GM12878 (cell line): ENCODE measurements at regions not wholly inside any gene's neighbourhood (a gene's known extent, or its start where the extent isn't known, plus 50 kb on each side); places are given as distances from the start of the nearest gene placed in this dataset.
"Not testable (repeated sequence)": the region's sequence is repeated elsewhere in the genome, so short reads cannot be mapped to it uniquely, and the experiment has no call there.

ENCODE experiments used
- ATAC-seq: fragments of 200-7000 bp; cut with Tn5 transposase; 3 replicates; pipeline ENCODE4 v1.9.1; 2020; ENCODE audit warnings: mild to moderate bottlenecking, moderate library complexity
- BruUV-seq: library from RNA; stranded (reverse); fragments of 400-500 nt; replicated peaks from 2 replicates; lab custom pipeline; 2021; lab: Mats Ljungman, UMichigan
- CTCF ChIA-PET: fragments of 300-600 bp; sonication (Branson Sonifier 250); formaldehyde crosslinking; extraction: SDS; loops from one replicate; lab custom pipeline; 2021; ENCODE audit warnings: inconsistent platforms; lab: Yijun Ruan, JAX
- POLR2A ChIA-PET: fragments of 350-600 bp; formaldehyde crosslinking; extraction: SDS; loops from one replicate; lab custom pipeline; 2021; ENCODE audit warnings: inconsistent platforms; lab: Charles Lee
- RAD21 ChIA-PET: fragments of 300-600 bp; sonication (Branson Sonifier 250); formaldehyde crosslinking; loops from one replicate; lab custom pipeline; 2023; ENCODE audit warnings: antibody characterized with exemption; ENCODE audit not compliant: unreplicated experiment; lab: Charles Lee
- SMC1A ChIA-PET: fragments of 300-600 bp; sonication (Branson Sonifier 250); formaldehyde crosslinking; loops from one replicate; lab custom pipeline; 2023; ENCODE audit not compliant: unreplicated experiment, uncharacterized antibody; lab: Charles Lee
- DNase-seq: peaks from one replicate; pipeline ENCODE4 v3.0.0-alpha.2; 2011; ENCODE audit warnings: low read depth, low spot score
- FAIRE-seq: peaks from 3 replicates; lab custom pipeline; 2011; peaks lifted over from hg19 to GRCh38; lab: Jason Lieb, UNC
- H2AFZ ChIP-seq: 2 replicates; pipeline ENCODE4 v1.6.0; 2011; ENCODE audit warnings: low read depth, low read length, control low read depth; ENCODE audit not compliant: control insufficient read depth
- H3K27ac ChIP-seq: 2 replicates; pipeline ENCODE4 v1.5.1; 2011; ENCODE audit warnings: control low read depth; ENCODE audit not compliant: control insufficient read depth, insufficient read depth
- H3K27me3 ChIP-seq, 2 experiments: replicated peaks in 1 of 2; 2 replicates each; pipeline versions ENCODE4 v1.6.0 to v1.6.1; 2011; ENCODE audit warnings: low read length in 1 of 2; ENCODE audit not compliant: control insufficient read depth in 2 of 2, insufficient read depth in 2 of 2
- H3K36me3 ChIP-seq, 2 experiments: 2 replicates each; pipeline ENCODE4 v1.5.1; 2011; ENCODE audit warnings: low read length in 1 of 2; ENCODE audit not compliant: control insufficient read depth in 2 of 2, insufficient read depth in 2 of 2
- H3K4me1 ChIP-seq: 2 replicates; pipeline ENCODE4 v1.6.1; 2011; ENCODE audit warnings: mild to moderate bottlenecking, low read length, moderate library complexity, mixed read lengths; ENCODE audit not compliant: control insufficient read depth, insufficient read depth
- H3K4me2 ChIP-seq: 2 replicates; pipeline ENCODE4 v1.6.0; 2011; ENCODE audit warnings: control low read depth; ENCODE audit not compliant: control insufficient read depth, insufficient read depth
- H3K4me3 ChIP-seq: fragments of 200-600 bp; sonication (generic); 2 replicates; pipeline ENCODE4 v1.5.1; 2016
- H3K79me2 ChIP-seq: 2 replicates; pipeline ENCODE4 v1.6.0; 2011; ENCODE audit warnings: low read length; ENCODE audit not compliant: control insufficient read depth, insufficient read depth
- H3K9ac ChIP-seq: 2 replicates; pipeline ENCODE4 v1.8.0; 2011; ENCODE audit warnings: low read length, control low read depth, mixed read lengths; ENCODE audit not compliant: control insufficient read depth, insufficient read depth
- H3K9me3 ChIP-seq: replicated peaks from 3 replicates; pipeline ENCODE4 v1.5.1; 2011; ENCODE audit warnings: mild to moderate bottlenecking, low read length; ENCODE audit not compliant: control insufficient read depth, insufficient read depth
- H4K20me1 ChIP-seq: 2 replicates; pipeline ENCODE4 v1.6.0; 2011; ENCODE audit not compliant: control insufficient read depth, insufficient read depth
- CTCF ChIP-seq, 3 experiments: IDR thresholded peaks in 2 of 3; conservative IDR thresholded peaks in 1 of 3; 2 replicates each; pipeline ENCODE4 v1.5.1; 2011; ENCODE audit warnings: low read depth in 3 of 3, low read length in 3 of 3, mild to moderate bottlenecking in 3 of 3, control low read depth in 2 of 3, moderate library complexity in 2 of 3, inconsistent platforms in 1 of 3, mixed read lengths in 1 of 3; ENCODE audit not compliant: control insufficient read depth in 2 of 3, insufficient read depth in 1 of 3; ENCODE audit errors: extremely low read depth in 1 of 3
- IKZF1 ChIP-seq: fragments of 450-650 bp; conservative IDR thresholded peaks from 2 replicates; pipeline ENCODE4 v1.6.1; 2017; ENCODE audit warnings: antibody characterized with exemption, mild to moderate bottlenecking
- WGBS: methylation state at CpG from one replicate; pipeline ENCODE4 v1.1.6; 2016; ENCODE audit warnings: low lambda C conversion rate; ENCODE audit not compliant: insufficient replicate concordance, insufficient coverage; ENCODE audit errors: missing lambda C conversion rate; 5-methylcytosine and 5-hydroxymethylcytosine counted together
- in situ Hi-C: fragments of 300-500 bp; cut with MboI; formaldehyde crosslinking; loops from 9 replicates; pipeline ENCODE4 v1.14.3; 2018; ENCODE audit warnings: mixed read lengths
- intact Hi-C: fragments of 100-400 bp; cut with micrococcal nuclease; formaldehyde crosslinking; loops from one replicate; pipeline ENCODE4 v1.14.2; 2022; ENCODE audit not compliant: unreplicated experiment

- TF ChIP-seq IKZF1, result peak; percentile 66
Measured at GRCh38 chr14:106530423-106531107, 1004.2 kb downstream of the TMEM121 start (continued).

- POLR2A ChIA-PET, H3K4me2 ChIP-seq, H3K9ac ChIP-seq, H3K4me1 ChIP-seq, H3K4me3 ChIP-seq, H3K9me3 ChIP-seq, H3K27ac ChIP-seq, BruUV-seq, H3K36me3 ChIP-seq, H3K27me3 ChIP-seq, DNase-seq, FAIRE-seq, intact Hi-C loops, H3K79me2 ChIP-seq, H4K20me1 ChIP-seq: not testable (repeated sequence)
- ChIA-PET SMC1A (interaction anchor here (0.6 to 3.8 kb wide), 4 partner anchors 8 to 421 kb away, joined by 3 to 45 read pairs (median 16); no protein-coding TSS in a partner anchor), RAD21 (interaction anchor here (0.7 to 2.7 kb wide), 2 partner anchors 26 to 421 kb away, joined by 4 to 15 read pairs; no protein-coding TSS in a partner anchor), CTCF (interaction anchor here (0.6 to 9.0 kb wide), 5 partner anchors 20 to 422 kb away, joined by 4 to 92 read pairs (median 62); no protein-coding TSS in a partner anchor)
- peak in 2 of 3 experiments; percentile 1 to 29; a peak in 1 of 6 replicates for TF ChIP-seq CTCF (IDR thresholded peaks at IDR 0.05 in 2 of 3, conservative IDR thresholded peaks at IDR 0.05 in 1 of 3; ENCODE audit: control insufficient read depth in 2 of 3, extremely low read depth in 1 of 3, insufficient read depth in 1 of 3, low read depth in 3 of 3, low read length in 3 of 3)
- 14% methylated on average over 6 of the region's 11 CpGs for WGBS
- peak; percentile 45 for ATAC-seq
- peak overlapping the region; percentile 15; the same call in 1 of the 2 replicates for H2AFZ ChIP-seq
- in situ Hi-C loops, result loop anchor here (25.0 kb wide), 1 partner anchor 675 kb away; no protein-coding TSS in a partner anchor
Measured at GRCh38 chr14:106537597-106537996, 1011.2 kb downstream of the TMEM121 start.
